ENCODE measurements at regions not wholly inside any gene's neighbourhood (a gene's known extent, or its start where the extent isn't known, plus 50 kb on each side); places are given as distances from the start of the nearest gene placed in this dataset.

DNA sequence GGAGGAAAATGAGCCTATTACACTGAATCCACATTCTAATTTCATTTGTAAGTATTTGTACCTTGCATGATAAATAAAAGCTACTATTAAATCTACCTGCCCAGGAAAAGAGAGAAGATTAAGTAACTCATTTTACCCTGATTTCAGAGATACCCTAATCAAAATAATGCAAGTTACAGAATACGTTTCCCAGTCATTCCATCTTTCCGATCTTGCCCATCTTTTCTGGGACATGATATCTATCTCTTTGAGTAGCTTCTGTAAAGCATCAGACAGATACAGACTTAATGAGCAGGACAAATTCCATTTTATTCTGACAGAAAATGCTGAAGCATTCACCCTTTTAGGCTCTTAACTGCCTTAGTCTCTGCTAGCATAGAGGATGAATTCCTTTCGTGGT, 56.6 kb downstream of the SPRY2 start:
- DNase-seq (ENCODE audit: low spot score), result no peak

DNA sequence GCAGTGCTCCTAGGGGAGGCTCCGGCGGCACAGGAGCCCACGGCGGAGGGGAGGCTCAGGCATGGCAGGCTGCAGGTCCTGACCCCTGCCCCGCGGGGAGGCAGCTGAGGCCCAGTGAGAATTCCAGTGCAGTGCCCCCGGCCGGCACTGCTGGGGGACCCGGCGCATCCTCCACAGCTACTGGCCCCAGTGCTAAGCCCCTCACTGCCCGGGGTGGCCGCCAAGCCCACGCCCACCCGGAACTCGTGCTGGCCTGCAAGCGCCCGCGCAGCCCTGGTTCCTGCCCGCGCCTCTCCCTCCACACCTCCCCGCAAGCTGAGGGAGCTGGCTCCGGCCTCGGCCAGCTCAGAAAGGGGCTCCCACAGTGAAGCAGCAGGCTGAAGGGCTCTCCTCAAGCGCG, 62.2 kb downstream of the SPRY2 start:
- DNase-seq (ENCODE audit: low spot score), result no peak

DNA sequence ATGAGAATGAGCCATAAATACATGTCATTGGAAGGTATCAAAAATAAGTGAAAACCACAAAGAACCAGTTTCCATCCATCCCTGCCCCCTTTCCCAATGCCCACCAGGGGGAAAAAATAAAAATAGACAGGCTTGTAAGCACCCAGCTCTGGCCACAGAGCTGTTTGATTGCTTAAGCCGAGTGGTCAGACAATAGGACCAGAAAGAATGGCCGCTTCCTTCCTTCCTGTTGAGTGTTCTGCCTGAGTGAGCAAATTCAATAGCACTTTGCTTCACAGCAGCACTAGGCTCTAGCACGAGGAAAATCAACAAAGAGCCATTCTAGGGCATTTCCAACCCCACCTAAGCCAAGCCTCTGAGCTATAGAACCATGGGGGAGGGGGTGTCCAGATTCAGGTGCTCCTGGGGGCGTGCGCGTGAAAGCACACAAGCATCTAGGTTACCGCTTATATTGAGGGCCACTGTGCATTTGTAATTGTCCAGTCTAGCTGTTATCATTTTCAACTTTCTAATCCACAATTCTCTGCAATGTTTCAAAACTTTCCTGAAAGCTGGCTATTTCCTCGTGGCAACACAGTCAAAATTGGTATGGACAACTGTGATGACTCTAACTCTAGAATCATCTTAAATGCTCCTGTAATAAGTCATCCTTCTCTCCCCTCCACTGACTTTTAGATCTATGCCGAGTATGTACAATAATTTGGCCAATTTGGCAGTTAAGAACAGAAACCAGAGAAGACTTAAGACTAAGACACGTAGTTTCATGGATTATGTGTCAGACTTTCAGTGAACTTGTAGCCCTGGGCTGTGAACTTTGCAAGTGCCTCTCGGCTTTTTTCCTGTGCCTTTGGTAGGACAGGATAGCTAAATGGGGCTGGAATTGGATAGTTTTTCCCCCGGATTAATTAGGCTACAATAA, 64.3 kb downstream of the SPRY2 start:
- peak; percentile 84 for DNase-seq (ENCODE audit: low spot score)

DNA sequence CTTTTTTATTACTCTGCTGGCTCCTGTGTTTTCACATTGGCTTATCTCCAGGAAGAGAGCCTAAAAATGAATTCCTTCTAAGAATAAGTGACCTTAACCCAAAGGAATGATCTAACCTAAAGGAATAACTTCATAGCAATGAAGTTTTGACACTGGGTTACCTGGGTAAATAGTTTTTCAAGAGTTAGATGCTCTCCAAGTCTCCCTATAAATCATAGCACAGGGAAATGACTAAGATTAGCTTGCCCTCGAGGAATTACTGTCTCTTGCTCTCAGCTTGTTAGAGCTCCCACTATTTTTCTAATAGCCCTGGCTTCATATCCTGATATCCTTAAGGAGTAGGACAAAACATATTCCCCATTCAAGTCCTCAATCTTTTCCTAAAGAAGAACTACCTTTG, 66.3 kb downstream of the SPRY2 start:
- DNase-seq (ENCODE audit: low spot score), result no peak

DNA sequence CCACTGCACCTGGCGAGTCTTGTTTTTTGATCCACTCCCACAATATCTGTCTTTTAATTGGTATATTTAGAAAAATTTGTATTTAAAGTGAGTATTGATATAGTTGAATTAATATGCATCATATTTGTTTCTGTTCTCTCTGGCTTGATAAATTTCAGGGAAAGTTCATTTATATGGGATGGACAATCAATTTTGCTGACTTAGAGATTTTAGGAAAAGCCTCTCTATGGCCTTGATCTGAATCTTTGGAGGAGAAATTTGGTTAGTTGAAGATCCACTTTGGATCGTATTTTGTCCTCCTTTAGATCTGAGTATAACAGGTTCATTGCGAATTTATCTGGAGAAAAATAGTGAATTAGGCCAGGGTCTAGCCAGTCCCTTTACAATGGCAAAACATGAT, 67.2 kb downstream of the SPRY2 start:
- no peak for DNase-seq (ENCODE audit: low spot score)

DNA sequence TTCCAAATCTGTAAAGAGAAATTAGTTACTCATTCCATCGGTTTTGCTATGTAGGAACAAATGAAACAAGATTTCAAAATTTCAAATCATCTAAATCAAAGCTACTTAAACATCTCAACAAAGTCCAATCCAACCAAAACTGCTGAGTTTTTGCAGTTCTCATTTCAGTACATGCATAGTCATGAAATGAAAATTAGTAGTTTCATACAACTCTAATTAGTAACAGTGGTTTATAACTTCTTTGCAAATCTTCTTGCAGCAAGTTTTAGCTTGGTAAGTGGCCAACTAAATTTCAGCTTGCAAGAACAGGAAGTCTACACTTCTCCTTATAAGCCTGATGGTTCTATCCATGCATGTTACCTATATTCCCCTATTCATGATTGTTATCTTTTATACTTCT, 75.6 kb downstream of the SPRY2 start:
- DNase-seq (ENCODE audit: low spot score), result no peak

DNA sequence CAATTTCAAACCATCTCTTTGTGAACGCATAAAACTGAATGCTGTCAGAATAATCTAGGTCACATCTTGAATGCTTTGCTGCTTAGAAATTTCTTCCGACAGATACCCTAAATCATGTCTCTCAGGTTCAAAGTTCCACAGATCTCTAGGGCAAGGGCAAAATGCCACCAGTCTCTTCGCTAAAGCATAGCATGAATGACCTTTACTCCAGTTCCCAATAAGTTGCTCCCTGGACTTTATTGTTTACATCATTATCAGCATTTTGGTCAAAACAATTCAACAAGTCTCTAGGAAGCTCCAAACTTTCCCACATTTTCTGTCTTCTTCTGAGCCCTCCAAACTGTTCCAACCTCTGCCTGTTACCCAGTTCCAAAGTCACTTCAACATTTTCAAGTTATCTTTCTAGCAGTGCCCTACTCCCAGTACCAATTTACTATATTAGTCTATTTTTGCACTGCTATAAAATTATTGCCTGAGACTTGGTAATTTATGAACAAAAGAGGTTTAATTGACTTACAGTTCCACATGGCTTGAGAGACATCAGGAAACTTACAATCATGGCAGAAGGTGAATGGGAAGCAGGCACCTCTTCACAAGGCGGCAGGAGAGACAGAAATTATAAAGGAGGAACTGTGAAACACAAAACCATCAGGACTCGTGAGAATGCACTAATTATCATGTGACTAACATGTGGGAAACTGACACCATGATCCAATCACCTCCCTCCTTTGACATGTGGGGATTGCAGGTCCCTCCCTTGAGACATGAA, 77.0 kb downstream of the SPRY2 start:
- DNase-seq (ENCODE audit: low spot score), result no peak

DNA sequence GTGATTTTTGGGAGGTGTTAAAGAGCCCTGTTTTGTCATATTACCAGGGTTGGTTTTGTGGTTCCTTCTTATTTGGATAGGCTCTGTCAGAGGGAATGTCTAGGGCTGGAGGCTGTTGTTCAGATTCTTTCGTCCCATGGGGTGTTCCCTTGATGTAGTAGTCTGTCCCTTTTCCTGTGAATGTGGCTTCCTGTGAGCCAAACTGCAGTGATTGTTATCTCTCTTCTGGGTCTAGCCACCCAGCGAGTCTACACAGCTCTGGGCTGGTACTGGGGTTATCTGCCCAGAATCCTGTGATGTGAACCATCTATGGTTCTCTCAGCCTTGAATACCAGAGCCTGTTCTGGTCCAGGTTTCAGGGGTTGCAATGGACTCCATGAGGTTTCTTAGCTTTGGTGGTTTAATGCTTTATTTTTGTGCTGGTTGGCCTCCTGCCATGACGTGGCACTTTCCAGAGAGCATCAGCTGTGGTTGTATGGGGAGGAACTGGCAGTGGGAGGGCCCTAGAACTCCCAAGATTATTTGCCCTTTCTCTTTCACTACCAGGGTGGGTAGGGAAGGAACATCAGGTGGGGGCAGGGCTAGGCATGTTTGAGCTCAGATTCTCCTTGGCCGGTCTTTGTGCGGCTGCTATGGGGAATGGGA, 78.8 kb downstream of the SPRY2 start:
- no peak for DNase-seq (ENCODE audit: low spot score)

DNA sequence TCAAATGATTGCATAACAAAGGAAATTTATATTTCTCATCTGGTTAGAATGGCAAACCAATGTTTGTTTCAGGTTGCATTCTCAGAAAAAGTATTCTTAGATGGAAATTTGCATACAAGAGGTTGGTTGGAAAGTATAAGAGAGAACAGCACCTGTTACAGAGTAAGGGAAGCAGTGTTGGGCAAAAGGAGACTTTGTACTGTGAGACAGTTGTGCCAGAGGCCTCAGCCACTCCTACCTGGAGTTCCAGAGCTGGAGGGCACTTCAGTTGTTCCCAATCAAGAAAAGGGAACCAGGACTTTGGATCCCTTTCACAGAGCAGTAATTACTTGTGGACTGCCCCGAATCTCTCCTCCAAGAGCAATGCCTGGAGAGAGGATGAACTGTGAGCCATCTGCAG, 81.8 kb downstream of the SPRY2 start:
- DNase-seq (ENCODE audit: low spot score), result no peak

DNA sequence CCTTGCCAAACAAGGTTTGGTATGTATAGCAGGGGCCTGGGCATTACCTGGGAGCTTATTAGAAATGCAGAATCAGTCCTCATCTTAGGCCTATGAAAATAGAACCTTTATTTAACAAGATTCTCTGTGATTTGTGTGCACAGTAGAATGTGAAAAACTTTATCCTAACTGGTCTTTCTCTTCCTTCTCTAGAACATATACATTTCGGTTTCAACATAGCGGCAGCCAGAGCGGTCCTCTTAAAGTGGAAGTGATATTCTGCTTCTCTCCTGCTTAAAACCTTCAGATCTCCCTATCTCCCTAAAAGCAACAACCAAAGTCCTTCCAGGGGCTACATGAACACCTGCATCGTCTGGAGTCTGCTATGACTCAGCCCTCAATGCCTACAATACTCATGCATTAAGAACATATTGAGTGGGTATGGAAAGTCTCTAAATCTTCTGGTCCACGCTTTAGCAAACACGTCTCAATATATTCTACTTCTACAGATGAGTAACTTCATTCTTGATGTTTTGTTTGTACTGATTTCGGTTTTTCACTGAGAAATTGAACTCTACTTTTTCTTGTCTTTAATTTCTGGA, 84.5 kb downstream of the SPRY2 start:
- no peak for DNase-seq (ENCODE audit: low spot score)

DNA sequence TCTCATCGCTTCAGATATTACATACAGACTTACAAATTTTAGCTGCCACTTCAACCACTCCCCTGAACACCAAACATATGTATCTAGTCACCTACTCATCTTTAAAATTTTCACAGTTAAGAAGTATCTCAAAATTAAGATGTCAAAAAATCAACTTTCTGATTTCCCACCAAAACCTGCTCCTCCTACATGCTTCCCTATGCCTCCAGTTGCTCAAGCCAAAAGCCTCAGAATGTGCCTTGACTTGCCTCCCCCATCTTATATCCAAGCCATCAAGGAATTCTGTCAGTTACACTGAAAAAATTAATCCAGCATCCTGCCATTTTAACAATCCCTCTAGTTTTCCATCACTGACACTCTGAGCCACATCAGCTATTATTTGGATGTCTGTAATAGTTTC, 85.0 kb downstream of the SPRY2 start:
- no peak for DNase-seq (ENCODE audit: low spot score)

DNA sequence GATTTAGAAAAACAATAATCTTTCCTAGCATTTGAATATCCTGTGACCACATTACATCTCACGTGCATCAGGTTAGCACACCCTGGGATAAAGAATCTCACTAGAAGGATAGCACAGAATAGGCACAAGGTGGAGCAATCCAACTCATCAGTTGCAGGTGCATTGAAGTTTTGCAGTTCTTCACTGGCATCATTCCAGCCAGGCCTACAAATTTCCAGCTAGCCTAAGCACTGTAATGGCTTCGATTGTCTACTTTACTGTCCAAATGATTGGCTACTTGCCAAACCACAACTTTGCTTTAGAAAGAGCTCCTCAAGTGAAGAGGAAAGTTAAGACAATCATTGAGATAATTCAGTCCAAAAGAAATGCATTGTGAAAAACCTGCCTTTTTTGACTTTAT, 89.5 kb downstream of the SPRY2 start:
- peak; percentile 32 for DNase-seq (ENCODE audit: low spot score)

DNA sequence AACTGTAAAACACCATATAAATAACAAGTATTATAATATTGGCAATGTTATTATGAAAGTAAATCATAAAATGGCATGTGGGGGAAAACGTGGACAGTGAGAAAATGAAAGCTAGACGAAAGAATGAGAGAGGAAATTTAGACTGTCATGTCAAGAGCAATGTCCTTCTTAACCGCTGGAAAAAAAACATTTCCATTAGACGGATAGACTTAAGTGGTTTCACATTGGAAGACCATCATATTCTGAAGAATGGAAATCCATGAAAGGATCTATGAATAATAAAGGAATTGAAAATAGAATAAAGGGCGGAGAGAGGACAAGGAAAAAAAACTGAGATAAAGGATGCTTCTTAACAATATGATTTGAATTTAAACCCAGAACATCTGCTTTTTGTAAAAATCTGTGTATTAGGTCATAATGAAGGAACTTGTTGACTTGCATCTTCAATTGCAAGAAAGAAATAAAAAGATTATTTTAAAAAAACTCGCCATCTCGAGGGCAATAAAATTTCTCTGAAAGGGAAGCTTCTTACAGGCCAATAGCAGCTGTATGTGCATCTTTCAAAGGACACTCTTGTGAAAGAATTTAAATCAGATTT, 90.6 kb downstream of the SPRY2 start:
- no peak for DNase-seq (ENCODE audit: low spot score)

DNA sequence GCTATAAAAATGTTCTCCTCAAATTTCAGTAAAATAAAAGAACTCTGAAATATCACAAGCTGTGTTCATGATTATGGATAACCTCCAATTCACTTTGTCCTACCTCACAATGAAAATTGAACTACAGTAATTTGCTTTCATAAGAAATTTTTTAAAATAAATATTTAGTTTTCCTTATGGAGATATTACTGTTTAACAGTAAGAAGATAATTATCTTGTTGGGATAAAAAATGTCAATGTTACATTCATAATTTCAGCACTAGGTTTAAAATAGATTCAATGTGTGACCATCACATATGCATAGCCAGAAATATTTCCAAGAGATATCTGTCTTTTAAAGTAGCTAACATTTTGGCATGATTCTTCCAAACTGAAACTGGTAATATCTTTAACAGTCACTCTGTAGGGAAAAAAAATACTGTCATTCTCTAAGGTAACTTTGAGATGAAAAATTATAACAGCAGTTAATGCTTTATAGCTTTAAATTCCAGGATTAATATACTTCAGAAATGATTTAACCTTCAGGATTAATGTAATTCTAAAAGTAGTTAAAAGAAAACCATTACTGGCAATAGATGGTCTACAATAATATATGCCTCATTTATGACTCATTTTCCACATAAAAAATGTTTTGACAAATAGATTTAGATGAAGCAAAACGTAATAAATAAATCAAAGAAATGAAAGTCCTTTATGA, 91.3 kb downstream of the SPRY2 start:
- no peak for DNase-seq (ENCODE audit: low spot score)

DNA sequence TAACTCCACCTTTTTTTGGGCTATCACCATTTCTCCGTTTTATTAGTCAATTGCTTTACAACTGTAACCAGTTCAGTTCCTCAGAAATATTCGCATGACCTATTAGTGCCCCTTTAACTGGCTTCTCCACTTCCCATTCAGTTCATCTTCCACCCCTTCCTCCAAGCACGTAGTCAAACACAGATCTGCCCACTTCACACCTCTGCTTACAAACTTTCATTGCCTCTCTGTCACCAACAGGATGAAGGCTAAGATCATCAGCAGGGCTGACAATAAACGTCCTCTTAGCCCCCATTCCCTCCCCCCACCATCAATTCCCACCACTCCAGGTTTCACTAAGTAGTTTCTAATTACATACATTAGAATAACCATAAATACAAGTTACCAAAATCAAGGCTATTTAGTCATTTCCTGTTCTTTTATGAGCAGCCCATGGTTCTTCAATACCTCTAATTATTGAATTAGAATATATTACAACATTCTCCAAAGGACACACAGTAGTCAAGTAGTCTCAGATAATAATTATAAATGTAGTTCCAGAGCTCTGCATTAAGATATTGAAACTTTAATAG, 95.7 kb downstream of the SPRY2 start:
- no peak for DNase-seq (ENCODE audit: low spot score)

DNA sequence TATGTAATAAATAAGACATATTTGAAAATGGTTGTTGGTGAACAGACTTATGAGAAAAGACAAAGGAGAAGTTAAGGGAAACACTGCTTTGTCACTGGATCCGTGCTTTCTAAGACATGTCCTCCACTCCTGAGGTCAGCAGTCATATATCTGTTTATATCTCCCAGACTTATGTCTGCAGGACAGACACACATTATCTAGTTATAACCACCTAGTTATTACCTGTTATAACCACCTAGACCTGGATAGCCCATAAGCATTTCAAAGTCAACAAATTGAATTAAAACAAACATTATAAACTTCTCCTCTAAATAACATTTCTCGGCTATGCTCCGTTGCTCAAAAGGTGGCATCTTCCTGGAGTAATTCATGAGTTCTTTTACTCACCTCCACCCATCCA, 96.4 kb downstream of the SPRY2 start:
- no peak for DNase-seq (ENCODE audit: low spot score)

DNA sequence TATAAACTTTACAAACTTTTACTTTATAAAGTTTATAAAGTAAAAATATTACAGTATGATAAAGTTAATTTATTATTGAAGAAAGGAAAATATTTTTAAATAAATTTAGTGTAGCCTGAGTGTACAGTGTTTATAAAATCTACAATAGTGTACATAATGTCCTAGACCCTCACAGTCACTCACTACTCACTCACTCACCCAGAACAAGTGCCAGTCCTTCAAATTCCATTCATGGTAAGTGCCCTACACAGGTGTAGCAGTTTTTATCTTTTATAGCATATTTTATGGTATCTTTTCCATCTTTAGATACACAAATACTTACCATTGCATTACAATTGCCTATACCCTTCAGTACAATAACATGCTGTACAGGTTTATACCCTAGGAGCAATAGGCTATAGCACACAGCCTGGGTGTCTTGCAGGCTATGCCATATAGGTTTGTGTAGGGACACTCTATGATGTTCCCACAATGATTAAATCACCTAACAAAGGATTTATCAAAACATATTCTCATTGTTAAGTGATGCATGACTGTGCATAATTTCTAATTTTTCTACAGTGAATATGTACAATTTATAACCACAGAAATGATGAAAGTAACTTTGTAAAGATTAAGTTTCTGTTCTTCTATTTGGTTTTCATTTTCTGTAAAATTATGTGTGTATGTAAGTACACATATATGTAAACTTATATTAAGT, 98.0 kb downstream of the SPRY2 start:
- DNase-seq (ENCODE audit: low spot score), result no peak

DNA sequence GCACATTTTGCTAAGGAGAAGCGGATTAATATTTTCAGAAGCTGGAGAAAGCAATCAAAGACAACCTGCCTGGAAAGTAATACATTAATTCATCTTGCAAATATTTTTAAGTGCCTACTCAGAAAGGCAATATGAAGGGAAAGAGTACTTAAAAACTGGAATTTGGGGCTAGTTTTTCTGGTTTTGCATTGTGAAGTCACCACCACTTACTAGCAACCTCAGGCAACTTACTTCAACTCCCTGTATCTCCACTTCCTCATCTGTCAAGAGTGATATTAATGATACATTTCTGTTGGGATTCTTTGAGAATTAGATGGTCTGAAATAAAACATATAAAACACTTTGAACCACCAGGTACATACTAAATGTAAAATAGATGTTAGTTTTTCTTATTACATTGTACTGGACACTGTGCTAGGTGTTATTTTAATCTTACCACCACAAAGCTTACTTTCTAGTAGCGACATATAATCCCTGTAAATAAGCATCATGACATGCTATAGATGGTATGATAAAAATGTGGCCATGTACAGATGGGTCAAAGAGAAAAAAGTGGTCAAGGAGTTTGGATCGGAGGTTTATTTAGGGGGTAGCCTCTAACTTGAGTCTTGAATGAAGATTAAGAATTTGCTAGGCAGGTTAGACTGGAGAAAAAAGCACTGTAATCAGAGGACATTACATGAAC, 101.2 kb downstream of the SPRY2 start:
- DNase-seq (ENCODE audit: low spot score), result no peak

DNA sequence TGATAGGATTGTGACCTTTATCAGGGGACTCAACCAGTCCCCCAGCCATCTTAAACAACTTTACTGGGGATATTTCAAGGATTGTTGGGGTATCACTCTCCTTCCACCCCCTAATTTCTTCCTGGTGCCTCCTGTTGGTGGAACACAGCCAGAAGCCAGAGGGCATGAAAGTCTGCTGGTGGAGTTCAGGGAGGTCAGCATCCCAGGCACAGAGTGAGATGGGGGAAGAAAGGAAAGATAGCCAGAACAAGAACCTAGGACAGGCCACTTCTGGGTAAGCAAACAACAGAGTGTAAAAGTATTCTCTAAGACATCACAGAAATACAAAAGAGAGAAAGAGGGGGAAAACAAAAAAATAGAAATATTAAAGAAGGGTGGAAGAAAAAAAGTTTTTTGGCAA, 101.8 kb downstream of the SPRY2 start:
- no peak for DNase-seq (ENCODE audit: low spot score)

DNA sequence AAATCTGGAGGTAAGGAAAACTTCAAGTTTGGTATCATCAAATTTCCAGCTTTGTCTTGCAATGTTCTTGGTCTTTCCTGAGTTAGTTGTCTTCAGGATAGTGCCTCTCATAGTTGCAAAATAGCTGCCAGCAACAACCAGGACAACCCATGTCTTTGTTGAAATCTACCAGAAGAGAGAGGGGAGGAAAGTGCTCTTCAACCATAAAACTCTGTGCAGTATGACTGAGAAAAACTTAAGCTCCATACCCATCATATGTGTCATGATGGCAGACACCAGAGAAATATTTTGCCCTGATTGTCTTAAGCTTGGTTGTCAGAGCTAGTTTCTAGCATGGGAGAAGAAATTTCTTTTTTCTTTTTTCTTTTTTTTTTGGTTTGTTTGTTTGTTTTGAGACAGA, 103.3 kb downstream of the SPRY2 start:
- no peak for DNase-seq (ENCODE audit: low spot score)
